ENCODE measurements at regions not wholly inside any gene's neighbourhood (a gene's known extent, or its start where the extent isn't known, plus 50 kb on each side); places are given as distances from the start of the nearest gene placed in this dataset.
"Not testable (repeated sequence)": the region's sequence is repeated elsewhere in the genome, so short reads cannot be mapped to it uniquely, and the experiment has no call there.

- peak overlapping the region; percentile 64 for H3K27ac ChIP-seq
- not testable (repeated sequence) for H3K9me3 ChIP-seq (replicated peaks); H3K4me1 ChIP-seq; H3K36me3 ChIP-seq; H3K27me3 ChIP-seq
- peak overlapping the region; percentile 43 for H3K4me3 ChIP-seq
- DNase-seq = peak; percentile 81 to 86
Observed at GRCh38 chr11:71764695-71765491, 68.1 kb upstream of the DEFB108B start.

DNA sequence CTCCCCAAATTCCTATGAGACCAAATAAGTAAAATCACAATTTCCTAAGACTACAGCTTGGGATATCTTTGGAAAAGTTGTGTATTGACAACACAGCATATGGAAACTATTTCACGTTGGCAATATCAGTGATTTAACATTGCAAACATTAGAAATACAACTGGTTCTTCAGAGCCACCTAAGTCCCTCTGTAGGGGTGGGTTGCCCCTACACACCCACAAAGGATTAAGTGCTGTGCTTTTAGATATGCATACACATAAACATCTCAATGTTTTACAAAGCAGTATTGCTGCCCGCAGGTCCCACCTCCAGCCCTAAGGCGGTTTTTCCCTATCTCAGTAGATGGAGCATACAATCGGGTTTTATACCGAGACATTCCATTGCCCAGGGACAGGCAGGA is 66.0 kb upstream of the DEFB108B start:
- not testable (repeated sequence) for H3K4me1 ChIP-seq; H3K27ac ChIP-seq; H3K9me3 ChIP-seq (replicated peaks); H3K36me3 ChIP-seq; H3K4me3 ChIP-seq; H3K27me3 ChIP-seq
- peak in 1 of 2 experiments; percentile 28 for DNase-seq

DNA sequence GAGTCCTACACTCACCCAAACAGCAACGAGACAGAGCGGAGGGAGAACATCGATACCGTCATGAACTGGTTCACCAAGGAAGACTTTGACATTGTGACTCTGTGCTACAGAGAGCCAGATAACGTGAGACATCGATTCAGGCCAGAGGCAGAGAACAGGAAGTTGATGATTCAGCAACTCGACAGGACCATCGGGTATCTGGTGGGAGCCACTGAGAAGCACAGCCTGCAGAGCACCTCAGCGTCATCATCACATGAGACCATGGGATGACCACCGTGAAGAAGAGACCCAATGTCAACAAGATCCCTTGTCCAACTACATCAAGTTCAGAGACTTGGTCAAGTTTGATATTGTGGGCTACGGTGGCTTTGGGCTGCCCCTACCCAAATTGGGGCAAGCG is 60.8 kb upstream of the DEFB108B start:
- not testable (repeated sequence) for H3K4me3 ChIP-seq; H3K9me3 ChIP-seq (replicated peaks); DNase-seq; H3K36me3 ChIP-seq; H3K4me1 ChIP-seq; H3K27ac ChIP-seq; H3K27me3 ChIP-seq

- Histone ChIP-seq H3K9me3 (replicated peaks) (no peaks in the 10 kb centered on the region), H3K27ac (no peak overlapping the region), H3K36me3 (no peaks in the 10 kb centered on the region), H3K4me3 (no peak overlapping the region), H3K4me1 (no peaks in the 10 kb centered on the region), H3K27me3 (no peaks in the 10 kb centered on the region)
- DNase-seq = no peak
Observed at GRCh38 chr11:71774603-71775222, 58.3 kb upstream of the DEFB108B start.

GRCh38 chr11:71780116-71780515 is 52.9 kb upstream of the DEFB108B start:
- not testable (repeated sequence) for H3K4me3 ChIP-seq; DNase-seq; H3K27me3 ChIP-seq; H3K27ac ChIP-seq; H3K4me1 ChIP-seq; H3K36me3 ChIP-seq; H3K9me3 ChIP-seq (replicated peaks)

GRCh38 chr11:71780771-71781170 is 52.2 kb upstream of the DEFB108B start:
- H3K4me1 ChIP-seq; H3K9me3 ChIP-seq (replicated peaks); DNase-seq; H3K27ac ChIP-seq; H3K4me3 ChIP-seq; H3K27me3 ChIP-seq; H3K36me3 ChIP-seq: not testable (repeated sequence)

- H3K27me3 ChIP-seq; H3K27ac ChIP-seq; H3K9me3 ChIP-seq (replicated peaks); H3K36me3 ChIP-seq; H3K4me3 ChIP-seq; H3K4me1 ChIP-seq; DNase-seq: not testable (repeated sequence)
Observed at GRCh38 chr11:71781491-71781890, 51.5 kb upstream of the DEFB108B start.

GRCh38 chr11:71782229-71782861 is 50.7 kb upstream of the DEFB108B start:
- not testable (repeated sequence) for H3K4me1 ChIP-seq, DNase-seq, H3K36me3 ChIP-seq

GRCh38 chr11:71783191-71783590 is 49.8 kb upstream of the DEFB108B start:
- not testable (repeated sequence) for H3K4me3 ChIP-seq; H3K27me3 ChIP-seq; H3K4me1 ChIP-seq; H3K9me3 ChIP-seq (replicated peaks); H3K36me3 ChIP-seq; H3K27ac ChIP-seq
- DNase-seq = peak; percentile 40 to 44

More at GRCh38 chr11:71782229-71782861, 50.7 kb upstream of the DEFB108B start:
- H3K9me3 ChIP-seq (replicated peaks); H3K4me3 ChIP-seq; H3K27ac ChIP-seq; H3K27me3 ChIP-seq: not testable (repeated sequence)

All from SJCRH30 (cell line).